ENCODE measurements at regions not wholly inside any gene's neighbourhood (a gene's known extent, or its start where the extent isn't known, plus 50 kb on each side); places are given as distances from the start of the nearest gene placed in this dataset.

GRCh38 chr5:57777174-57777581 is 294.6 kb upstream of the ACTBL2 start:
- intact Hi-C loops (cut with DNase I), result loop anchor here (5.0 kb wide), 1 partner anchor 480 kb away; no protein-coding TSS in a partner anchor
- Histone ChIP-seq H3K9me3 (no peaks in the 10 kb centered on the region), H3K27ac (no peak overlapping the region), H3K36me3 (no peaks in the 10 kb centered on the region), H3K27me3 (replicated peaks; ENCODE audit: insufficient read depth) (no peaks in the 10 kb centered on the region), H3K4me3 (no peak overlapping the region), H3K4me1 (replicated peaks) (no peaks in the 10 kb centered on the region)
- TF ChIP-seq CTCF (IDR thresholded peaks at IDR 0.05) (no peak), POLR2AphosphoS5 (IDR thresholded peaks at IDR 0.05) (no peak), POLR2A (IDR thresholded peaks at IDR 0.05) (no peak)
- DNase-seq (ENCODE audit: low spot score), result no peak
- WGBS, result 37% methylated on average over 1 of the region's 1 CpG

- Histone ChIP-seq H3K36me3 (no peaks in the 10 kb centered on the region), H3K4me1 (replicated peaks) (no peaks in the 10 kb centered on the region), H3K4me3 (no peak overlapping the region), H3K9me3 (no peaks in the 10 kb centered on the region), H3K27me3 (replicated peaks; ENCODE audit: insufficient read depth) (no peaks in the 10 kb centered on the region), H3K27ac (no peak overlapping the region)
- WGBS, result 46% methylated on average over 1 of the region's 1 CpG
- intact Hi-C loops (cut with DNase I), result loop anchor here (5.0 kb wide), 1 partner anchor 479 kb away; no protein-coding TSS in a partner anchor
- TF ChIP-seq POLR2A (IDR thresholded peaks at IDR 0.05), result no peak
- DNase-seq (ENCODE audit: low spot score), result no peak
These were observed 293.4 kb upstream of the ACTBL2 start for GRCh38 chr5:57776035-57776434.

GRCh38 chr5:57774439-57774838 is 291.8 kb upstream of the ACTBL2 start:
- Histone ChIP-seq H3K36me3 (no peaks in the 10 kb centered on the region), H3K27ac (no peak overlapping the region), H3K4me3 (no peak overlapping the region), H3K4me1 (replicated peaks) (no peaks in the 10 kb centered on the region), H3K9me3 (no peaks in the 10 kb centered on the region), H3K27me3 (replicated peaks; ENCODE audit: insufficient read depth) (no peaks in the 10 kb centered on the region)
- intact Hi-C loops (cut with DNase I), result no loop called here
- DNase-seq (ENCODE audit: low spot score), result no peak
- 100% methylated on average over 1 of the region's 1 CpG for WGBS
- TF ChIP-seq POLR2A (IDR thresholded peaks at IDR 0.05), result no peak
- TF ChIP-seq CTCF (IDR thresholded peaks at IDR 0.05), result no peak
- TF ChIP-seq POLR2AphosphoS5 (IDR thresholded peaks at IDR 0.05), result no peak

- TF ChIP-seq POLR2AphosphoS5 (IDR thresholded peaks at IDR 0.05) (no peak), POLR2A (IDR thresholded peaks at IDR 0.05) (no peak), CTCF (IDR thresholded peaks at IDR 0.05) (no peak)
- Histone ChIP-seq H3K9me3 (no peaks in the 10 kb centered on the region), H3K27me3 (replicated peaks; ENCODE audit: insufficient read depth) (no peaks in the 10 kb centered on the region), H3K4me3 (no peak overlapping the region), H3K27ac (no peak overlapping the region), H3K4me1 (replicated peaks) (no peaks in the 10 kb centered on the region), H3K36me3 (no peaks in the 10 kb centered on the region)
- intact Hi-C loops (cut with DNase I), result no loop called here
- DNase-seq (ENCODE audit: low spot score), result no peak
These were observed 289.9 kb upstream of the ACTBL2 start for GRCh38 chr5:57772512-57772911.

GRCh38 chr5:57770039-57770438 is 287.4 kb upstream of the ACTBL2 start:
- no peak for DNase-seq (ENCODE audit: low spot score)
- WGBS, result 79% methylated on average over 2 of the region's 2 CpGs
- TF ChIP-seq POLR2A (IDR thresholded peaks at IDR 0.05), result no peak
- TF ChIP-seq CTCF (IDR thresholded peaks at IDR 0.05), result no peak
- no peak for TF ChIP-seq POLR2AphosphoS5 (IDR thresholded peaks at IDR 0.05)
- Histone ChIP-seq H3K36me3 (no peaks in the 10 kb centered on the region), H3K9me3 (no peaks in the 10 kb centered on the region), H3K4me3 (no peak overlapping the region), H3K4me1 (replicated peaks) (no peaks in the 10 kb centered on the region), H3K27ac (no peak overlapping the region), H3K27me3 (replicated peaks; ENCODE audit: insufficient read depth) (no peaks in the 10 kb centered on the region)
- intact Hi-C loops (cut with DNase I), result no loop called here
